ENCODE measurements at regions not wholly inside any gene's neighbourhood (a gene's known extent, or its start where the extent isn't known, plus 50 kb on each side); places are given as distances from the start of the nearest gene placed in this dataset.

DNA sequence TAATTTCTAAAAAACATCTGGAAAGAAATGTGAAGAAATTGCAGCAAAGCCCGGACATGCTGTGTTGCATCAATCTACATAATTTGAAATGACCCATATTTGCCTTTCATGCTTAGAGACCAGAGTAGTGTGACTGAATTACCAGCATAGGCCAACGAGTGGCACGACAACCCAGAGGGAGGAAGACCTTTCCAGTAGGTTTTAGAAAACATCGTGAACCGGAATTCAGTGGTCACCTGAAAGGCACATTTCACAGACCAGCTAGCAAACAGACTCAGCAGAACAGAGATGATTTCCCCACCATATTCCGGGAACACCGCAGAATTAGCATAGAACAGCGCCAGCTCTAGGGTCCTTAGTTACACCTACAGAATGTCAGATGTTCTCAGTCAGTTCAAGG lies 620.0 kb upstream of the ZNF385D start:
- Histone ChIP-seq H3K4me2 (no peak overlapping the region), H3K36me3 (replicated peaks in 1 of 2; ENCODE audit: control insufficient read depth in 1 of 2, insufficient read depth in 2 of 2, low read length in 1 of 2) (no peaks in the 10 kb centered on the region), H3K9me3 (no peaks in the 10 kb centered on the region), H3K27ac (ENCODE audit: low read depth in 2 of 2, low read length in 1 of 2) (no peak overlapping the region), H3K4me3 (ENCODE audit: low read depth in 2 of 2, low read length in 1 of 2) (no peak overlapping the region), H3K27me3 (ENCODE audit: insufficient read depth) (peaks cover 5% of the 10 kb centered on the region; the same call in 1 of the 2 replicates), H3F3A (replicated peaks; ENCODE audit: insufficient read depth) (no peaks in the 10 kb centered on the region), H3K9ac (no peak overlapping the region), H3K9me2 (no peaks in the 10 kb centered on the region), H4K20me1 (ENCODE audit: insufficient read depth) (no peaks in the 10 kb centered on the region), H3K4me1 (ENCODE audit: control insufficient read depth in 1 of 2, insufficient read depth in 2 of 2, low read depth in 1 of 2, low read length in 1 of 2) (peaks cover 0 to 5% of the 10 kb centered on the region in 2 experiments; a peak in 1 of 4 replicates), H3K79me2 (ENCODE audit: insufficient read depth) (no peaks in the 10 kb centered on the region), H2AFZ (ENCODE audit: low read depth) (no peak overlapping the region)
- no peak for TF ChIP-seq RXRA (IDR thresholded peaks at IDR 0.05; ENCODE audit: borderline replicate concordance, low read depth)
- no peak for TF ChIP-seq FOXJ3 (CRISPR knock-in tag; IDR thresholded peaks at IDR 0.05)
- TF ChIP-seq FOSL2 (IDR thresholded peaks at IDR 0.05; ENCODE audit: borderline replicate concordance, low read depth), result no peak
- TF ChIP-seq TAF1 (IDR thresholded peaks at IDR 0.05; ENCODE audit: borderline replicate concordance, low read depth, low read length), result no peak
- TF ChIP-seq RAD21 (IDR thresholded peaks at IDR 0.05; ENCODE audit: low read length), result no peak
- no peak for TF ChIP-seq YY1 (IDR thresholded peaks at IDR 0.05; ENCODE audit: low read depth)
- TF ChIP-seq GABPA (IDR thresholded peaks at IDR 0.05; ENCODE audit: low read depth), result no peak
- TF ChIP-seq, protein P1, sequence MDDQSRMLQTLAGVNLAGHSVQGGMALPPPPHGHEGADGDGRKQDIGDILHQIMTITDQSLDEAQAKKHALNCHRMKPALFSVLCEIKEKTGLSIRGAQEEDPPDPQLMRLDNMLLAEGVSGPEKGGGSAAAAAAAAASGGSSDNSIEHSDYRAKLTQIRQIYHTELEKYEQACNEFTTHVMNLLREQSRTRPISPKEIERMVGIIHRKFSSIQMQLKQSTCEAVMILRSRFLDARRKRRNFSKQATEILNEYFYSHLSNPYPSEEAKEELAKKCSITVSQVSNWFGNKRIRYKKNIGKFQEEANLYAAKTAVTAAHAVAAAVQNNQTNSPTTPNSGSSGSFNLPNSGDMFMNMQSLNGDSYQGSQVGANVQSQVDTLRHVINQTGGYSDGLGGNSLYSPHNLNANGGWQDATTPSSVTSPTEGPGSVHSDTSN (IDR thresholded peaks at IDR 0.05), result no peak
- no peak for TF ChIP-seq JUND (IDR thresholded peaks at IDR 0.05)
- no peak for TF ChIP-seq RFX5 (IDR thresholded peaks at IDR 0.05; ENCODE audit: low read length)
- no peak for TF ChIP-seq CHD2 (IDR thresholded peaks at IDR 0.05; ENCODE audit: low read length, partially characterized antibody)
- TF ChIP-seq, protein P2, sequence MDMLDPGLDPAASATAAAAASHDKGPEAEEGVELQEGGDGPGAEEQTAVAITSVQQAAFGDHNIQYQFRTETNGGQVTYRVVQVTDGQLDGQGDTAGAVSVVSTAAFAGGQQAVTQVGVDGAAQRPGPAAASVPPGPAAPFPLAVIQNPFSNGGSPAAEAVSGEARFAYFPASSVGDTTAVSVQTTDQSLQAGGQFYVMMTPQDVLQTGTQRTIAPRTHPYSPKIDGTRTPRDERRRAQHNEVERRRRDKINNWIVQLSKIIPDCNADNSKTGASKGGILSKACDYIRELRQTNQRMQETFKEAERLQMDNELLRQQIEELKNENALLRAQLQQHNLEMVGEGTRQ (IDR thresholded peaks at IDR 0.05; ENCODE audit: borderline replicate concordance, low read depth, low read length), result no peak
- ChIA-PET CTCF (no interaction called here), POLR2A (no interaction called here)
- DNase-seq, result no peak
- WGBS (ENCODE audit: low lambda C conversion rate), result 80% methylated on average over 8 of the region's 8 CpGs

DNA sequence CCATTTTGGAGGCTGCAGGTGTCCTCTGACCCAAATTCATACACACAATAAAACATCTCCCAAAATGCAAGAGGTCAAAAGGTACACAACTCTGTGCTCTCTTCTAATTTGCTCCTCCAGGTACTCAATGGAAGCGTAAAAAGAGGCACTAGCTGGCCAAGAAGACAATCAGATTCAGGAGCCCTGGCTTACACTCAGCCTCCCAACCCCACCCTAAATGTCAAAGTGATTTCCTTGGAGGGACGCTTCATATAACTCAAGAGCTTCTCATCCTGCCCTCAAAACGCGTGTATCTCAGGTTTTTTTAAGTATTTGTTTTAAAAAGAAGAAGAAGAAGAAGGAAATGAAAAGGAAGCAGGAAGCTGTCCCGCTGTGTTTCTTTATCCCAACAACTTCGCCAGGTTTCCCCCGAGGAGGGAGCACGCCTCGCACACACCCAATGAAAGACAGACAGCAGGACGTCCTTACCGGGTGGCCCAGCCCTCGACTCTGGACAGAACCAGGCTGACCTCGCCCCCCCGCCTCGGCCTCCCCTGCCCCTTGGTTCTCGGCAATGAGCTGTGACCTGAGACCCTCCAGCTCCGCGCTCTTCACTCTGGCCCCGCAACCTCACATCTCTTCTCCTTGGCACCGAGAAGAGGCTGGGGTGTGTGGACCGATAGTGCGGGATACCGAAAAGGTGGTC lies 620.7 kb upstream of the ZNF385D start:
- peak overlapping the region; percentile 41 to 45; a peak in 3 of 4 replicates for H3K4me3 ChIP-seq (ENCODE audit: low read depth in 2 of 2, low read length in 1 of 2)
- H3K9ac ChIP-seq, result no peak overlapping the region
- H3K27me3 ChIP-seq (ENCODE audit: insufficient read depth), result peaks cover 5% of the 10 kb centered on the region; the same call in 1 of the 2 replicates
- TF ChIP-seq GABPA (IDR thresholded peaks at IDR 0.05; ENCODE audit: low read depth), result no peak
- no peak for TF ChIP-seq NRF1 (IDR thresholded peaks at IDR 0.05; ENCODE audit: low read depth, low read length)
- no peak for TF ChIP-seq GATA2 (CRISPR knock-in tag; IDR thresholded peaks at IDR 0.05)
- TF ChIP-seq MXI1 (IDR thresholded peaks at IDR 0.05; ENCODE audit: low read depth, low read length), result no peak
- TF ChIP-seq, protein P3, sequence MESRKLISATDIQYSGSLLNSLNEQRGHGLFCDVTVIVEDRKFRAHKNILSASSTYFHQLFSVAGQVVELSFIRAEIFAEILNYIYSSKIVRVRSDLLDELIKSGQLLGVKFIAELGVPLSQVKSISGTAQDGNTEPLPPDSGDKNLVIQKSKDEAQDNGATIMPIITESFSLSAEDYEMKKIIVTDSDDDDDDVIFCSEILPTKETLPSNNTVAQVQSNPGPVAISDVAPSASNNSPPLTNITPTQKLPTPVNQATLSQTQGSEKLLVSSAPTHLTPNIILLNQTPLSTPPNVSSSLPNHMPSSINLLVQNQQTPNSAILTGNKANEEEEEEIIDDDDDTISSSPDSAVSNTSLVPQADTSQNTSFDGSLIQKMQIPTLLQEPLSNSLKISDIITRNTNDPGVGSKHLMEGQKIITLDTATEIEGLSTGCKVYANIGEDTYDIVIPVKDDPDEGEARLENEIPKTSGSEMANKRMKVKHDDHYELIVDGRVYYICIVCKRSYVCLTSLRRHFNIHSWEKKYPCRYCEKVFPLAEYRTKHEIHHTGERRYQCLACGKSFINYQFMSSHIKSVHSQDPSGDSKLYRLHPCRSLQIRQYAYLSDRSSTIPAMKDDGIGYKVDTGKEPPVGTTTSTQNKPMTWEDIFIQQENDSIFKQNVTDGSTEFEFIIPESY (IDR thresholded peaks at IDR 0.05; ENCODE audit: borderline replicate concordance, low read depth), result no peak
- TF ChIP-seq, protein P2 (IDR thresholded peaks at IDR 0.05; ENCODE audit: borderline replicate concordance, low read depth, low read length), result no peak
- no peak for TF ChIP-seq FOXM1 (IDR thresholded peaks at IDR 0.05; ENCODE audit: low read depth)
- TF ChIP-seq, protein P4, sequence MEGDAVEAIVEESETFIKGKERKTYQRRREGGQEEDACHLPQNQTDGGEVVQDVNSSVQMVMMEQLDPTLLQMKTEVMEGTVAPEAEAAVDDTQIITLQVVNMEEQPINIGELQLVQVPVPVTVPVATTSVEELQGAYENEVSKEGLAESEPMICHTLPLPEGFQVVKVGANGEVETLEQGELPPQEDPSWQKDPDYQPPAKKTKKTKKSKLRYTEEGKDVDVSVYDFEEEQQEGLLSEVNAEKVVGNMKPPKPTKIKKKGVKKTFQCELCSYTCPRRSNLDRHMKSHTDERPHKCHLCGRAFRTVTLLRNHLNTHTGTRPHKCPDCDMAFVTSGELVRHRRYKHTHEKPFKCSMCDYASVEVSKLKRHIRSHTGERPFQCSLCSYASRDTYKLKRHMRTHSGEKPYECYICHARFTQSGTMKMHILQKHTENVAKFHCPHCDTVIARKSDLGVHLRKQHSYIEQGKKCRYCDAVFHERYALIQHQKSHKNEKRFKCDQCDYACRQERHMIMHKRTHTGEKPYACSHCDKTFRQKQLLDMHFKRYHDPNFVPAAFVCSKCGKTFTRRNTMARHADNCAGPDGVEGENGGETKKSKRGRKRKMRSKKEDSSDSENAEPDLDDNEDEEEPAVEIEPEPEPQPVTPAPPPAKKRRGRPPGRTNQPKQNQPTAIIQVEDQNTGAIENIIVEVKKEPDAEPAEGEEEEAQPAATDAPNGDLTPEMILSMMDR (IDR thresholded peaks at IDR 0.05), result no peak
- TF ChIP-seq POLR2AphosphoS5 (IDR thresholded peaks at IDR 0.05; ENCODE audit: low read depth, low read length), result no peak
- no peak for TF ChIP-seq JUND (IDR thresholded peaks at IDR 0.05)
- no peak for TF ChIP-seq SMC3 (IDR thresholded peaks at IDR 0.05; ENCODE audit: low read depth, low read length)
- TF ChIP-seq RAD21 (IDR thresholded peaks at IDR 0.05; ENCODE audit: low read length), result no peak
- H3K9me3 ChIP-seq, result no peaks in the 10 kb centered on the region
- H3F3A ChIP-seq (replicated peaks; ENCODE audit: insufficient read depth), result no peaks in the 10 kb centered on the region
- 73% methylated on average over 23 of the region's 23 CpGs for WGBS (ENCODE audit: low lambda C conversion rate)
- no peak overlapping the region for H3K27ac ChIP-seq (ENCODE audit: low read depth in 2 of 2, low read length in 1 of 2)
- H4K20me1 ChIP-seq (ENCODE audit: insufficient read depth), result no peaks in the 10 kb centered on the region
- ChIA-PET CTCF (interaction anchor here (1.1 kb wide), 1 partner anchor 9 kb away, joined by 3 read pairs; no protein-coding TSS in a partner anchor), POLR2A (no interaction called here)
- no peaks in the 10 kb centered on the region for H3K9me2 ChIP-seq
- no peaks in the 10 kb centered on the region for H3K79me2 ChIP-seq (ENCODE audit: insufficient read depth)
- no peaks in the 10 kb centered on the region for H3K36me3 ChIP-seq (replicated peaks in 1 of 2; ENCODE audit: control insufficient read depth in 1 of 2, insufficient read depth in 2 of 2, low read length in 1 of 2)
- H2AFZ ChIP-seq (ENCODE audit: low read depth), result no peak overlapping the region
- DNase-seq, result no peak
- H3K4me2 ChIP-seq, result 0 out of 2 replicates have a peak overlapping the region, but pooled peaks have one; percentile 60
- peaks cover 0 to 5% of the 10 kb centered on the region in 2 experiments; a peak in 1 of 4 replicates for H3K4me1 ChIP-seq (ENCODE audit: control insufficient read depth in 1 of 2, insufficient read depth in 2 of 2, low read depth in 1 of 2, low read length in 1 of 2)

Data from SK-N-SH (cell line).